ENCODE measurements at regions not wholly inside any gene's neighbourhood (a gene's known extent, or its start where the extent isn't known, plus 50 kb on each side); places are given as distances from the start of the nearest gene placed in this dataset.
"Not testable (repeated sequence)": the region's sequence is repeated elsewhere in the genome, so short reads cannot be mapped to it uniquely, and the experiment has no call there.

- TF ChIP-seq CTCF (IDR thresholded peaks at IDR 0.05) = no peak
- DNase-seq (ENCODE audit: low spot score) = no peak
- Histone ChIP-seq H3K9me3 (no peaks in the 10 kb centered on the region), H3K36me3 (no peaks in the 10 kb centered on the region), H3K4me1 (no peaks in the 10 kb centered on the region), H3K27ac (no peak overlapping the region), H3K4me3 (no peak overlapping the region), H3K27me3 (no peaks in the 10 kb centered on the region)
These were observed 1427.3 kb downstream of the CDH8 start for GRCh38 chr16:60608971-60609370.

GRCh38 chr16:60605652-60606051 lies 1430.6 kb downstream of the CDH8 start:
- not testable (repeated sequence) for H3K27me3 ChIP-seq; H3K4me1 ChIP-seq; H3K27ac ChIP-seq; H3K36me3 ChIP-seq; H3K9me3 ChIP-seq; DNase-seq (ENCODE audit: low spot score); H3K4me3 ChIP-seq

- Histone ChIP-seq H3K27ac (no peak overlapping the region), H3K27me3 (no peaks in the 10 kb centered on the region), H3K9me3 (no peaks in the 10 kb centered on the region), H3K36me3 (no peaks in the 10 kb centered on the region), H3K4me3 (no peak overlapping the region), H3K4me1 (no peaks in the 10 kb centered on the region)
- TF ChIP-seq CTCF (IDR thresholded peaks at IDR 0.05) = no peak
- DNase-seq (ENCODE audit: low spot score) = no peak
These were observed 1431.1 kb downstream of the CDH8 start for GRCh38 chr16:60605176-60605575.

GRCh38 chr16:60586493-60586892 lies 1449.7 kb downstream of the CDH8 start:
- Histone ChIP-seq H3K4me1 (no peaks in the 10 kb centered on the region), H3K4me3 (no peak overlapping the region), H3K9me3 (no peaks in the 10 kb centered on the region), H3K36me3 (no peaks in the 10 kb centered on the region), H3K27me3 (no peaks in the 10 kb centered on the region), H3K27ac (no peak overlapping the region)
- TF ChIP-seq CTCF (IDR thresholded peaks at IDR 0.05) = no peak
- DNase-seq (ENCODE audit: low spot score) = no peak

GRCh38 chr16:60582528-60582927 lies 1453.7 kb downstream of the CDH8 start:
- Histone ChIP-seq H3K4me3 (no peak overlapping the region), H3K27ac (no peak overlapping the region), H3K27me3 (no peaks in the 10 kb centered on the region), H3K9me3 (no peaks in the 10 kb centered on the region), H3K36me3 (no peaks in the 10 kb centered on the region), H3K4me1 (no peaks in the 10 kb centered on the region)
- TF ChIP-seq CTCF (IDR thresholded peaks at IDR 0.05) = no peak
- no peak for DNase-seq (ENCODE audit: low spot score)

GRCh38 chr16:60566901-60567300 lies 1469.3 kb downstream of the CDH8 start:
- Histone ChIP-seq H3K9me3 (peaks cover 6 to 15% of the 10 kb centered on the region in 2 donors), H3K36me3 (no peaks in the 10 kb centered on the region), H3K27ac (no peak overlapping the region), H3K4me1 (no peaks in the 10 kb centered on the region), H3K4me3 (no peak overlapping the region), H3K27me3 (no peaks in the 10 kb centered on the region)
- TF ChIP-seq CTCF (IDR thresholded peaks at IDR 0.05) = no peak
- no peak for DNase-seq (ENCODE audit: low spot score)
